RWPE2 (cell line): ENCODE measurements at regions not wholly inside any gene's neighbourhood (a gene's known extent, or its start where the extent isn't known, plus 50 kb on each side); places are given as distances from the start of the nearest gene placed in this dataset.

Experiments used
- ATAC-seq: fragments of 200-7000 bp; cut with Tn5 transposase; 3 replicates; pipeline ENCODE4 v1.9.1; 2021; ENCODE audit warnings: low read depth
- DNase-seq: peaks from one replicate; pipeline ENCODE4 v3.0.0-alpha.2; 2020; ENCODE audit warnings: low spot score
- H3K27ac ChIP-seq: fragments of 450-650 bp; 2 replicates; pipeline ENCODE4 v1.5.1; 2017; ENCODE audit warnings: mild to moderate bottlenecking; ENCODE audit not compliant: poor library complexity, severe bottlenecking
- H3K27me3 ChIP-seq: fragments of 250-450 bp; sonication (Bioruptor Pico); 2 replicates; pipeline ENCODE4 v1.5.1; 2021; ENCODE audit warnings: mild to moderate bottlenecking, moderate library complexity; ENCODE audit not compliant: insufficient read depth, poor library complexity, severe bottlenecking
- H3K36me3 ChIP-seq: fragments of 250-450 bp; sonication (Bioruptor Pico); 2 replicates; pipeline ENCODE4 v1.5.1; 2020; ENCODE audit warnings: low read depth, mild to moderate bottlenecking, moderate library complexity
- H3K4me1 ChIP-seq: fragments of 250-450 bp; sonication (Bioruptor Pico); 2 replicates; pipeline ENCODE4 v1.5.1; 2021; ENCODE audit warnings: mild to moderate bottlenecking, moderate library complexity; ENCODE audit not compliant: insufficient read depth, poor library complexity, severe bottlenecking
- H3K4me3 ChIP-seq: fragments of 250-450 bp; sonication (Bioruptor Pico); 2 replicates; pipeline ENCODE4 v1.5.1; 2021; ENCODE audit warnings: mild to moderate bottlenecking, moderate library complexity; ENCODE audit not compliant: severe bottlenecking
- H3K9me3 ChIP-seq: fragments of 250-450 bp; sonication (Bioruptor Pico); 2 replicates; pipeline ENCODE4 v1.5.1; 2021; ENCODE audit warnings: mild to moderate bottlenecking, moderate library complexity; ENCODE audit not compliant: severe bottlenecking
- CTCF ChIP-seq: fragments of 450-650 bp; IDR thresholded peaks from one replicate; pipeline ENCODE4 v1.5.1; 2017; ENCODE audit warnings: mild to moderate bottlenecking, moderate library complexity; ENCODE audit not compliant: poor library complexity, severe bottlenecking

- Histone ChIP-seq H3K36me3 (no peaks in the 10 kb centered on the region), H3K4me1 (no peaks in the 10 kb centered on the region), H3K27me3 (no peaks in the 10 kb centered on the region), H3K27ac (no peak overlapping the region), H3K4me3 (no peak overlapping the region), H3K9me3 (no peaks in the 10 kb centered on the region)
- DNase-seq = no peak
- no peak for TF ChIP-seq CTCF
- no peak for ATAC-seq
Measured at GRCh38 chr20:7389216-7389615, 551.0 kb downstream of the HAO1 start.

- Histone ChIP-seq H3K27me3 (no peaks in the 10 kb centered on the region), H3K4me1 (no peaks in the 10 kb centered on the region), H3K27ac (no peak overlapping the region), H3K4me3 (no peak overlapping the region), H3K9me3 (no peaks in the 10 kb centered on the region), H3K36me3 (no peaks in the 10 kb centered on the region)
- DNase-seq (no peak), ATAC-seq (peak; percentile 50; the same call in 1 of the 3 replicates)
- no peak for TF ChIP-seq CTCF
Measured at GRCh38 chr20:7392542-7393206, 547.6 kb downstream of the HAO1 start.

- TF ChIP-seq CTCF = no peak
- ATAC-seq = no peak
Measured at GRCh38 chr20:7399114-7399513, 541.1 kb downstream of the HAO1 start.

DNA sequence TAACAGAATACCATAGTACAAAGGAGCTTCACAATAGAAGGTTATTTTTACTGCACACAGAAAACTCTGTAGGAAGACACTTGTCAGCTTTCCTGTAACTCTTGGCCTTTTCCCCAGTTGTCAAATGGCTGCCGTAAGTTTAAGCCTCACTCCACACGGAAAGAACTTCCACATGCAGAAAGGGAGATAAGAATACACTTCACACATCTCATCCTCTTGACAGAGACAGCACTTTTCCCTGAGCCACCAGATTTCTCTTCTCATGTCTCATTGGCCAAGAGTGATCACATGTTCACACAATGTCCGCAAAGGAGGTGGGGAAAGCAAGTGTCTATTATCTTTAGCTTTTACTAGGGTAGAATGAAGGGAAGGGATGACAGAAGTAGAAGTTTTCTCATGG is 540.7 kb downstream of the HAO1 start:
- Histone ChIP-seq H3K4me3 (no peak overlapping the region), H3K4me1 (no peaks in the 10 kb centered on the region), H3K9me3 (no peaks in the 10 kb centered on the region), H3K27ac (no peak overlapping the region), H3K36me3 (no peaks in the 10 kb centered on the region), H3K27me3 (no peaks in the 10 kb centered on the region)
- DNase-seq (no peak), ATAC-seq (no peak)
- no peak for TF ChIP-seq CTCF

More at GRCh38 chr20:7399114-7399513, 541.1 kb downstream of the HAO1 start:
- Histone ChIP-seq H3K27me3 (no peaks in the 10 kb centered on the region), H3K9me3 (no peaks in the 10 kb centered on the region), H3K4me3 (no peak overlapping the region), H3K36me3 (no peaks in the 10 kb centered on the region), H3K4me1 (no peaks in the 10 kb centered on the region), H3K27ac (no peak overlapping the region)
- no peak for DNase-seq

GRCh38 chr20:7406671-7407070 is 533.6 kb downstream of the HAO1 start:
- no peak overlapping the region for H3K27ac ChIP-seq
- no peak for ATAC-seq
- peaks cover 6% of the 10 kb centered on the region for H3K4me1 ChIP-seq
- H3K9me3 ChIP-seq = no peaks in the 10 kb centered on the region
- H3K27me3 ChIP-seq = no peaks in the 10 kb centered on the region
- DNase-seq = no peak
- H3K4me3 ChIP-seq = no peak overlapping the region
- H3K36me3 ChIP-seq = no peaks in the 10 kb centered on the region
- TF ChIP-seq CTCF = no peak
